Lower leg skin (tissue), 4 donors: ENCODE measurements at regions not wholly inside any gene's neighbourhood (a gene's known extent, or its start where the extent isn't known, plus 50 kb on each side); places are given as distances from the start of the nearest gene placed in this dataset.
"Not testable (repeated sequence)": the region's sequence is repeated elsewhere in the genome, so short reads cannot be mapped to it uniquely, and the experiment has no call there.

Experiments
- DNase-seq, 2 donors: peaks; one replicate each; pipeline ENCODE4 v3.0.0-alpha.2; 2019; ENCODE audit warnings: low spot score in 2 of 2
- H3K4me3 ChIP-seq: fragments of 200-600 bp; sonication (generic); 2 replicates; pipeline ENCODE4 v1.5.1; 2017; ENCODE audit warnings: mild to moderate bottlenecking, low read depth; ENCODE audit not compliant: poor library complexity, severe bottlenecking
- POLR2A ChIP-seq, 2 donors: fragments of 450-650 bp; IDR thresholded peaks; one replicate each; pipeline ENCODE4 v1.6.1; 2016 to 2017; ENCODE audit warnings: antibody characterized with exemption in 2 of 2, mild to moderate bottlenecking in 1 of 2, moderate library complexity in 1 of 2
- WGBS, 2 donors: methylation state at CpG; one replicate each; pipeline ENCODE4 v1.1.5; 2018; 5-methylcytosine and 5-hydroxymethylcytosine counted together
- intact Hi-C: fragments of 100-400 bp; cut with DNase I; formaldehyde crosslinking; loops from one replicate; pipeline ENCODE4 v1.15.0; 2023; ENCODE audit warnings: low total_unique reads
- TF ChIP-seq, protein P1 (sequence below), 3 donors: fragments of 450-650 bp; IDR thresholded peaks; one replicate each; pipeline ENCODE4 v1.5.1; 2016; ENCODE audit warnings: antibody characterized with exemption in 3 of 3, mild to moderate bottlenecking in 3 of 3, moderate library complexity in 2 of 3

DNA sequence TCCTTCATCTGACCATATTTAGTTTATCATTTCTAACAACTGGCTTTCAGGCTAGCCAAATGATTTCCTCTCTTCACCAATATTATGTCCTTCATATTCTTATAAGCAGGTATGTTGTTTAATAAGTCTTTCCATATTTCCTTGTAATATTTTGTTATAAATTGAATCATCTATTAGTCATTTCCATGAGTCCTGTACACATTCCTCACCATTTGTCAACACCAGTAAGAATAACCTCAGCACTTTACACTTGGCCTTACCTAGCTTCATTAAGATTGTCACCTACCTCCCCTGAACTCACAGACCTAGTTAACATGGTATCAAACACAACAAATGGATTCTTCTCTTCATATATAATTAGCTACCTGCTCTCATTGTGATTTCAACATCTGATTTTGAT lies 282.3 kb downstream of the SEMA3D start:
- no peak for DNase-seq
- intact Hi-C loops: no loop called here
- no peak overlapping the region for H3K4me3 ChIP-seq
- TF ChIP-seq POLR2A (IDR thresholded peaks at IDR 0.05): no peak
- TF ChIP-seq, protein P1, sequence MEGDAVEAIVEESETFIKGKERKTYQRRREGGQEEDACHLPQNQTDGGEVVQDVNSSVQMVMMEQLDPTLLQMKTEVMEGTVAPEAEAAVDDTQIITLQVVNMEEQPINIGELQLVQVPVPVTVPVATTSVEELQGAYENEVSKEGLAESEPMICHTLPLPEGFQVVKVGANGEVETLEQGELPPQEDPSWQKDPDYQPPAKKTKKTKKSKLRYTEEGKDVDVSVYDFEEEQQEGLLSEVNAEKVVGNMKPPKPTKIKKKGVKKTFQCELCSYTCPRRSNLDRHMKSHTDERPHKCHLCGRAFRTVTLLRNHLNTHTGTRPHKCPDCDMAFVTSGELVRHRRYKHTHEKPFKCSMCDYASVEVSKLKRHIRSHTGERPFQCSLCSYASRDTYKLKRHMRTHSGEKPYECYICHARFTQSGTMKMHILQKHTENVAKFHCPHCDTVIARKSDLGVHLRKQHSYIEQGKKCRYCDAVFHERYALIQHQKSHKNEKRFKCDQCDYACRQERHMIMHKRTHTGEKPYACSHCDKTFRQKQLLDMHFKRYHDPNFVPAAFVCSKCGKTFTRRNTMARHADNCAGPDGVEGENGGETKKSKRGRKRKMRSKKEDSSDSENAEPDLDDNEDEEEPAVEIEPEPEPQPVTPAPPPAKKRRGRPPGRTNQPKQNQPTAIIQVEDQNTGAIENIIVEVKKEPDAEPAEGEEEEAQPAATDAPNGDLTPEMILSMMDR (IDR thresholded peaks at IDR 0.05): no peak

DNA sequence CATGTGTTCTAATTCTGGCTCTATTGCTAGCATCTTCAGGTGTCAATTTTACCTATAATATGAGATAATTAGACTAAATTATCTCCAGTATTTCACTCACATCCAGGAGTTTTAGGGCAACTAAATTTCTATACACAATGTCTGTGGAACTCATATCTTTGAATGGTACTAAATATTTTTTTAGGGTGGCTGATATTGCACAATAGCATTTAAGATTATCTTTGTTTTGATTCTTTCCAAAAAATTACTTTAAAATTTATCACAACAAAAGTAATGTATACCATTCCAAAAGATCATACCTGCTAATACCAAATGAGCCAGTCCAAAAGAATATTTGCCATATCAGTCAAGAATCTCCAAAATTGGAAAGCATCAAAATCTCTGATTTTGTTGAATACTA lies 285.5 kb downstream of the SEMA3D start:
- TF ChIP-seq, protein P1 (IDR thresholded peaks at IDR 0.05): no peak
- TF ChIP-seq POLR2A (IDR thresholded peaks at IDR 0.05): no peak
- intact Hi-C loops: no loop called here
- no peak overlapping the region for H3K4me3 ChIP-seq
- DNase-seq: no peak

DNA sequence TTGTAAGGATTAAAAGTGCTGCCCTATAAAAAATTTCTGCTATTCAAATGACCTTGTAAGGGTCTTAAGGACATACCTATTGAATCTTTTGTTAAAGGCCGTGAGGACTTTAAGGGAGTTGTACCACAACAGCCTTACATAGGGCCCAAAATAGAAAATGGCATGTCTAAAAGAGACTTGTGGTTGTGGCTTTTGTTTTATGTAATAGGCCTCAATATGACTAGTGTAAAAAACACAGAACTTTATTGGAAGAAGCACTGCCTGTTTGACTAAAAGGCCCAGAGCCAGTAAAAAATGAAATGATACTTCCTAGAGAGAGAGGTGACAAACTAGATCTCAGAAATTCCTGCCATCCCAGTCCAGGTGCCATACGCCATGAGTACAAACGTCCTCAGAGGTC lies 286.6 kb downstream of the SEMA3D start:
- no peak overlapping the region for H3K4me3 ChIP-seq
- no peak for DNase-seq
- intact Hi-C loops: no loop called here
- TF ChIP-seq, protein P1 (IDR thresholded peaks at IDR 0.05): no peak
- TF ChIP-seq POLR2A (IDR thresholded peaks at IDR 0.05): no peak
- 64 to 68% methylated on average over 3 of the region's 3 CpGs for WGBS, 2 donors

DNA sequence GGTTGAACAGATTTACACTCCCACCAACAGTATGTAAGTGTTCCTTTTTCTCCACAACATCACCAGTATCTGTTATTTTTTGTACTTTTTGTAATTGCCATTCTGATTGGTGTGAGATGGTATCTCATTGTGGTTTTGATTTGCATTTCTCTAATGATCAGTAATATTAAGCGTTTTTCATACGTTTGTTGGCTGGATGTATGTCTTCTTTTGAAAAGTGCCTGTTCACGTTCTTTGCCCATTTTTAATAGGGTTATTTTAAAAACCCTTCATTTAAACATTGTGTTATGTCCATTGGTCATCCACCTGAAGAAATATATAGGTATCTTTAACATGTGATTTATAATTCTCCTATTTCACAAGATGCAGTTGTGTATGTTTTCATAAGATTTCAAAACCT lies 291.3 kb downstream of the SEMA3D start:
- no peak for DNase-seq
- TF ChIP-seq, protein P1 (IDR thresholded peaks at IDR 0.05): no peak
- no peak for TF ChIP-seq POLR2A (IDR thresholded peaks at IDR 0.05)
- WGBS, 2 donors: 91 to 92% methylated on average over 3 of the region's 3 CpGs
- intact Hi-C loops: no loop called here
- no peak overlapping the region for H3K4me3 ChIP-seq

DNA sequence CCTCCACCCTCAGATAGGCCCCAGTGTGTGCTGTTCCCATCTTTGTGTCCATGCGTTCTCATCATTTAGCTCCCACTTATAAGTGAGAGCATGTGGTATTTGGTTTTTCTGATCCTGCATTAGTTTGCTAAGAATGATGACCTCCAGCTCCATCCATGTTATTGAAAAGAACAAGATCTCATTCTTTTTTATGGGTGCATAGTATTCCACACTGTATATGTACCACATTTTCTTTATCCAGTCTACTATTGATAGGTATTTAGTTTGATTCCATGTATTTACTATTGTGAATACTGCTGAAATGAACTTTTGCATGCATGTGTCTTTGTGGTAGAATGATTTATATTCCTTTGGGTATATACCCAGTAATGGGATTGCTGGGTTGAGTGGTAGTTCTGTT lies 303.3 kb downstream of the SEMA3D start:
- 87 to 92% methylated on average over 1 of the region's 1 CpG for WGBS, 2 donors
- DNase-seq, intact Hi-C loops, H3K4me3 ChIP-seq: not testable (repeated sequence)

DNA sequence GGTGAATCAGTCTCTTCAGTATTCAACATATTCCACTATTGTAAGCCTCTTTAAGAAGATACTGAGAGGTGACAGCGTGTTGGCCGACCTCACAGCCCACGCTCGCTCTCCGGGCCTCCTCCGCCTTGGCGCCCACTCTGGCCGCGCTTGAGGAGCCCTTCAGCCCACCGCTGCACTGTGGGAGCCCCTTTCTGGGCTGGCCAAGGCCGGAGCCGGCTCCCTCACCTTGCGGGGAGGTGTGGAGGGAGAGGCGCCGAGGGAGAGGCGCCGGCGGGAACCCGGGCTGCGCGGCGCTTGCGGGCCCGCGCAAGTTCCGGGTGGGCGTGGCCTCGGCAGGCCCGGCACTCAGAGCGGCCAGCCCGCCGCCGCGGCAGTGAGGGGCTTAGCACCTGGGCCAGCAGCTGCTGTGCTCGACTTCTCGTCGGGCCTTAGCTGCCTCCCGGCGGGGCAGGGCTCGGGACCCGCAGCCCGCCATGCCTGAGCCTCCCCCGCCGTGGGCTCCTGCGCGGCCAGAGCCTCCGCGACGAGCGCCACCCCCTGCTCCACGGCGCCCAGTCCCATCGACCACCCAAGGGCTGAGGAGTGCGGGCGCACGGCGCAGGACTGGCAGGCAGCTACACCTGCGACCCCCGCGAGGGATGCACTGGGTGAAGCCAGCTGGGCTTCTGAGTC lies 306.4 kb downstream of the SEMA3D start:
- WGBS, 2 donors: 96 to 97% methylated on average over 57 to 60 of the region's 60 CpGs
- intact Hi-C loops, H3K4me3 ChIP-seq, DNase-seq: not testable (repeated sequence)

DNA sequence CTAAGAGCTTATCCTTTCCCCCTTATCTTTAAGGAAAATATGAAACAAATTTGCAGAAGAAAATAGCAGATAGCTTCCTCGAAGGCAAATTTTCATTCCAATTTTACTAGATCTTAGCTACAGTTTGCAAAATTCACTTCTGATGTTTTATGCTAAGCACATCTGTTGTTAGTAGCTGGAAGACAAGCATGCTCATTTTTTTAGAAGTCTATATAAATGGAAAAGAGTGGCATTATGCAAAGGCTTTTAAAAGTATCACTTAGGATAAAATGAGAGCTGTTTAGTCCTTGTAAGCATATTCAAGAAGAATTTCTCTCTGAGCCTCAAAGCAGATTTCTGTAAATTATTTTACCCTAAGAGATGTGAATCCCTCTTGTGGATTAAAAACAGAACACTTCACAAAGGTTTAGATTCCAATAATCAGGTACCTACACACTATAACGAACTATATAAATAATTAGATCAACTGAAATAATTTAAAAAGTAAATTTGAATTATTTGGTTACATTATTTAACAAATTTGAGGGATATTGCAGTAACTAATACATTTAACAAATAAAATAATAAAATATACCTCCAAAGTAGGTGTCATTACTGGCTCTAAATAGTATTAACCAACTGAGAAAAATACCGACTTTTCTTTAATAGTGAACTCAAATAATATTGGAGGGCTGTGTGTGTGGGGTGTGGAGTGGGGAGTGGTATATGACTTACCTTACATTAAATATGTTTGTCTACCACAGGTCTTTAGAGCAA lies 307.1 kb downstream of the SEMA3D start:
- WGBS, 2 donors: 68% methylated on average over 3 of the region's 3 CpGs

More for the DNA sequence above, 307.1 kb downstream of the SEMA3D start:
- H3K4me3 ChIP-seq: no peak overlapping the region
- intact Hi-C loops: no loop called here
- DNase-seq: no peak
- TF ChIP-seq, protein P1 (IDR thresholded peaks at IDR 0.05): no peak
- TF ChIP-seq POLR2A (IDR thresholded peaks at IDR 0.05): no peak
